ENCODE measurements at regions not wholly inside any gene's neighbourhood (a gene's known extent, or its start where the extent isn't known, plus 50 kb on each side); places are given as distances from the start of the nearest gene placed in this dataset.
"Not testable (repeated sequence)": the region's sequence is repeated elsewhere in the genome, so short reads cannot be mapped to it uniquely, and the experiment has no call there.

GRCh38 chr4:82275431-82276331, 98.1 kb downstream of the HNRNPD start:
- TF ChIP-seq CTCF (IDR thresholded peaks at IDR 0.05; ENCODE audit: extremely low read depth, missing control alignments): no peak
- no peak for DNase-seq (ENCODE audit: low spot score)

GRCh38 chr4:82274700-82275099, 99.1 kb downstream of the HNRNPD start:
- DNase-seq (ENCODE audit: low spot score): not testable (repeated sequence)

GRCh38 chr4:82272523-82272922, 101.3 kb downstream of the HNRNPD start:
- DNase-seq (ENCODE audit: low spot score): not testable (repeated sequence)

GRCh38 chr4:82271915-82272480, 101.8 kb downstream of the HNRNPD start:
- DNase-seq (ENCODE audit: low spot score): not testable (repeated sequence)

- TF ChIP-seq CTCF (IDR thresholded peaks at IDR 0.05; ENCODE audit: extremely low read depth, missing control alignments): no peak
- no peak for DNase-seq (ENCODE audit: low spot score)
Observed at GRCh38 chr4:82268826-82269193, 105.0 kb downstream of the HNRNPD start.

- peak; percentile 82 for TF ChIP-seq CTCF (IDR thresholded peaks at IDR 0.05; ENCODE audit: extremely low read depth, missing control alignments)
- DNase-seq (ENCODE audit: low spot score): peak; percentile 58
Observed at GRCh38 chr4:82268050-82268825, 105.6 kb downstream of the HNRNPD start.

GRCh38 chr4:82267506-82267905, 106.3 kb downstream of the HNRNPD start:
- DNase-seq (ENCODE audit: low spot score): no peak
- TF ChIP-seq CTCF (IDR thresholded peaks at IDR 0.05; ENCODE audit: extremely low read depth, missing control alignments): no peak

- no peak for DNase-seq (ENCODE audit: low spot score)
- no peak for TF ChIP-seq CTCF (IDR thresholded peaks at IDR 0.05; ENCODE audit: extremely low read depth, missing control alignments)
Observed at GRCh38 chr4:82266345-82266744, 107.4 kb downstream of the HNRNPD start.
